T-helper 22 cell (primary cell): ENCODE measurements at regions not wholly inside any gene's neighbourhood (a gene's known extent, or its start where the extent isn't known, plus 50 kb on each side); places are given as distances from the start of the nearest gene placed in this dataset.
"Not testable (repeated sequence)": the region's sequence is repeated elsewhere in the genome, so short reads cannot be mapped to it uniquely, and the experiment has no call there.

Experiments
- DNase-seq: peaks from one replicate; pipeline ENCODE4 v3.0.0-alpha.2; 2020; ENCODE audit warnings: low read depth

GRCh38 chr12:90593596-90594295 is 361.2 kb downstream of the CCER1 start:
- no peak for DNase-seq

- DNase-seq, result no peak
Observed at GRCh38 chr12:90589956-90590355, 365.0 kb downstream of the CCER1 start.

GRCh38 chr12:90585640-90586304 is 369.2 kb downstream of the CCER1 start:
- no peak for DNase-seq

- DNase-seq, result no peak
Observed at GRCh38 chr12:90576707-90577106, 378.3 kb downstream of the CCER1 start.

- no peak for DNase-seq
Observed at GRCh38 chr12:90575995-90576394, 379.0 kb downstream of the CCER1 start.

GRCh38 chr12:90574676-90575075 is 380.3 kb downstream of the CCER1 start:
- no peak for DNase-seq

GRCh38 chr12:90572778-90573177 is 382.2 kb downstream of the CCER1 start:
- no peak for DNase-seq

GRCh38 chr12:90569685-90570084 is 385.3 kb downstream of the CCER1 start:
- DNase-seq, result no peak

- no peak for DNase-seq
Observed at GRCh38 chr12:90562671-90563070, 392.3 kb downstream of the CCER1 start.

GRCh38 chr12:90548595-90548994 is 406.4 kb downstream of the CCER1 start:
- DNase-seq, result no peak

GRCh38 chr12:90546511-90546910 is 408.5 kb downstream of the CCER1 start:
- DNase-seq, result no peak

- no peak for DNase-seq
Observed at GRCh38 chr12:90543841-90544240, 411.1 kb downstream of the CCER1 start.

GRCh38 chr12:90543374-90543773 is 411.6 kb downstream of the CCER1 start:
- no peak for DNase-seq

GRCh38 chr12:90542852-90543251 is 412.1 kb downstream of the CCER1 start:
- DNase-seq, result not testable (repeated sequence)

GRCh38 chr12:90533828-90534227 is 421.1 kb downstream of the CCER1 start:
- DNase-seq, result not testable (repeated sequence)

GRCh38 chr12:90520002-90520734 is 434.8 kb downstream of the CCER1 start:
- no peak for DNase-seq

- DNase-seq, result no peak
Observed at GRCh38 chr12:90519285-90519684, 435.7 kb downstream of the CCER1 start.

- no peak for DNase-seq
Observed at GRCh38 chr12:90515199-90516175, 439.5 kb downstream of the CCER1 start.

GRCh38 chr12:90514325-90514724 is 440.7 kb downstream of the CCER1 start:
- no peak for DNase-seq

- no peak for DNase-seq
Observed at GRCh38 chr12:90512518-90512917, 442.5 kb downstream of the CCER1 start.

GRCh38 chr12:90510948-90511347 is 444.0 kb downstream of the CCER1 start:
- DNase-seq, result no peak

- DNase-seq, result no peak
Observed at GRCh38 chr12:90504806-90505205, 450.2 kb downstream of the CCER1 start.
